G401.6 (cell line): ENCODE measurements at regions not wholly inside any gene's neighbourhood (a gene's known extent, or its start where the extent isn't known, plus 50 kb on each side); places are given as distances from the start of the nearest gene placed in this dataset.

Experiments
- FAIRE-seq: peaks from 2 replicates; lab custom pipeline; 2012; peaks lifted over from hg19 to GRCh38; lab: Jason Lieb, UNC

- no peak for FAIRE-seq
Observed at GRCh38 chrX:39897741-39898097, 200.0 kb downstream of the BCOR start.

GRCh38 chrX:39898147-39898546, 199.6 kb downstream of the BCOR start:
- FAIRE-seq = no peak

- FAIRE-seq = no peak
Observed at GRCh38 chrX:39899059-39899458, 198.7 kb downstream of the BCOR start.

GRCh38 chrX:39899856-39900776, 197.6 kb downstream of the BCOR start:
- no peak for FAIRE-seq

- no peak for FAIRE-seq
Observed at GRCh38 chrX:39900777-39901170, 197.0 kb downstream of the BCOR start.

- no peak for FAIRE-seq
Observed at GRCh38 chrX:39903343-39903742, 194.4 kb downstream of the BCOR start.

- FAIRE-seq = no peak
Observed at GRCh38 chrX:39903937-39904336, 193.8 kb downstream of the BCOR start.

- no peak for FAIRE-seq
Observed at GRCh38 chrX:39904816-39905537, 192.8 kb downstream of the BCOR start.

GRCh38 chrX:39905538-39905891, 192.2 kb downstream of the BCOR start:
- FAIRE-seq = peak; percentile 80

- FAIRE-seq = no peak
Observed at GRCh38 chrX:39905946-39906345, 191.8 kb downstream of the BCOR start.

- peak; percentile 97 for FAIRE-seq
Observed at GRCh38 chrX:39907964-39908661, 189.6 kb downstream of the BCOR start.

GRCh38 chrX:39909996-39910395, 187.8 kb downstream of the BCOR start:
- FAIRE-seq = no peak

- FAIRE-seq = no peak
Observed at GRCh38 chrX:39910651-39911050, 187.1 kb downstream of the BCOR start.

GRCh38 chrX:39911278-39911897, 186.4 kb downstream of the BCOR start:
- no peak for FAIRE-seq

GRCh38 chrX:39912126-39912525, 185.6 kb downstream of the BCOR start:
- no peak for FAIRE-seq

- FAIRE-seq = no peak
Observed at GRCh38 chrX:39915081-39915480, 182.7 kb downstream of the BCOR start.

- no peak for FAIRE-seq
Observed at GRCh38 chrX:39915596-39915995, 182.2 kb downstream of the BCOR start.

- no peak for FAIRE-seq
Observed at GRCh38 chrX:39921838-39922237, 175.9 kb downstream of the BCOR start.

- no peak for FAIRE-seq
Observed at GRCh38 chrX:39922488-39922887, 175.3 kb downstream of the BCOR start.

- FAIRE-seq = no peak
Observed at GRCh38 chrX:39922926-39923325, 174.8 kb downstream of the BCOR start.

GRCh38 chrX:39927380-39927779, 170.4 kb downstream of the BCOR start:
- no peak for FAIRE-seq

GRCh38 chrX:39928704-39929378, 168.9 kb downstream of the BCOR start:
- FAIRE-seq = no peak
